Stimulated activated CD4-positive, alpha-beta T cell treated with anti-CD3 and anti-CD28 coated beads, Interleukin-1b, Interleukin-23, amount 100 ng/mL, for 48 hours (primary cell): ENCODE measurements at regions not wholly inside any gene's neighbourhood (a gene's known extent, or its start where the extent isn't known, plus 50 kb on each side); places are given as distances from the start of the nearest gene placed in this dataset.
"Not testable (repeated sequence)": the region's sequence is repeated elsewhere in the genome, so short reads cannot be mapped to it uniquely, and the experiment has no call there.

Source experiments
- DNase-seq: peaks from one replicate; pipeline ENCODE4 v3.0.0-alpha.2; 2020

GRCh38 chr10:64959116-64959515, 1437.9 kb downstream of the REEP3 start:
- no peak for DNase-seq

GRCh38 chr10:64959883-64960282, 1438.7 kb downstream of the REEP3 start:
- no peak for DNase-seq

GRCh38 chr10:64973391-64973790, 1452.2 kb downstream of the REEP3 start:
- no peak for DNase-seq

- no peak for DNase-seq
Measured at GRCh38 chr10:64976150-64976549, 1454.9 kb downstream of the REEP3 start.

- no peak for DNase-seq
Measured at GRCh38 chr10:64977915-64978314, 1456.7 kb downstream of the REEP3 start.

GRCh38 chr10:64996886-64997285, 1475.7 kb downstream of the REEP3 start:
- DNase-seq = no peak

GRCh38 chr10:65010845-65011244, 1489.6 kb downstream of the REEP3 start:
- DNase-seq = no peak

GRCh38 chr10:65017523-65017922, 1496.3 kb downstream of the REEP3 start:
- no peak for DNase-seq

- DNase-seq = no peak
Measured at GRCh38 chr10:65024886-65025285, 1503.7 kb downstream of the REEP3 start.

- DNase-seq = no peak
Measured at GRCh38 chr10:65030263-65030662, 1509.1 kb downstream of the REEP3 start.

GRCh38 chr10:65032867-65033769, 1511.9 kb downstream of the REEP3 start:
- DNase-seq = no peak

GRCh38 chr10:65033957-65034356, 1512.8 kb downstream of the REEP3 start:
- no peak for DNase-seq

- no peak for DNase-seq
Measured at GRCh38 chr10:65040796-65041195, 1519.6 kb downstream of the REEP3 start.

GRCh38 chr10:65041307-65041706, 1520.1 kb downstream of the REEP3 start:
- DNase-seq = no peak

- no peak for DNase-seq
Measured at GRCh38 chr10:65042496-65042895, 1521.3 kb downstream of the REEP3 start.

GRCh38 chr10:65046831-65047230, 1525.6 kb downstream of the REEP3 start:
- no peak for DNase-seq

GRCh38 chr10:65052111-65052510, 1530.9 kb downstream of the REEP3 start:
- not testable (repeated sequence) for DNase-seq

GRCh38 chr10:65053397-65053796, 1532.2 kb downstream of the REEP3 start:
- not testable (repeated sequence) for DNase-seq

- not testable (repeated sequence) for DNase-seq
Measured at GRCh38 chr10:65053831-65054351, 1532.7 kb downstream of the REEP3 start.

- not testable (repeated sequence) for DNase-seq
Measured at GRCh38 chr10:65054701-65055100, 1533.5 kb downstream of the REEP3 start.

GRCh38 chr10:65065278-65065677, 1544.1 kb downstream of the REEP3 start:
- DNase-seq = no peak

- no peak for DNase-seq
Measured at GRCh38 chr10:65083222-65083621, 1562.0 kb downstream of the REEP3 start.

GRCh38 chr10:65090991-65091390, 1569.8 kb downstream of the REEP3 start:
- DNase-seq = no peak

GRCh38 chr10:65100146-65100545, 1578.9 kb downstream of the REEP3 start:
- DNase-seq = no peak

- DNase-seq = not testable (repeated sequence)
Measured at GRCh38 chr10:65100881-65101280, 1579.7 kb downstream of the REEP3 start.
